Thoracic aorta (tissue), 2 donors: ENCODE measurements at regions not wholly inside any gene's neighbourhood (a gene's known extent, or its start where the extent isn't known, plus 50 kb on each side); places are given as distances from the start of the nearest gene placed in this dataset.

Experiments
- ATAC-seq: fragments of 150-250 bp; one replicate; pipeline ENCODE4 v1.8.0; 2017; ENCODE audit warnings: low read depth; ENCODE audit not compliant: insufficient number of reproducible peaks, low FRiP score
- DNase-seq: peaks from one replicate; pipeline ENCODE4 v3.0.0-alpha.2; 2020; ENCODE audit warnings: low spot score
- H3K27ac ChIP-seq, 2 donors: fragments of 200-600 bp; sonication (generic); 1 replicate in 1 of 2; 2 replicates in 1 of 2; pipeline ENCODE4 v1.5.1; 2016; ENCODE audit warnings: mild to moderate bottlenecking in 2 of 2, moderate library complexity in 2 of 2
- H3K27me3 ChIP-seq: fragments of 200-600 bp; sonication (generic); replicated peaks from 2 replicates; pipeline ENCODE4 v1.6.0; 2016; ENCODE audit warnings: mild to moderate bottlenecking; ENCODE audit not compliant: insufficient read depth
- H3K36me3 ChIP-seq: fragments of 200-600 bp; sonication (generic); one replicate; pipeline ENCODE4 v1.5.1; 2016
- H3K4me1 ChIP-seq, 2 donors: fragments of 200-600 bp; sonication (generic); 1 replicate in 1 of 2; 2 replicates in 1 of 2; pipeline versions ENCODE4 v1.5.1 to v1.6.0; 2016; ENCODE audit warnings: low read depth in 2 of 2, mild to moderate bottlenecking in 1 of 2; ENCODE audit not compliant: control insufficient read depth in 1 of 2
- H3K4me3 ChIP-seq: fragments of 200-600 bp; sonication (generic); 2 replicates; pipeline ENCODE4 v1.5.1; 2016; ENCODE audit warnings: mild to moderate bottlenecking
- H3K9me3 ChIP-seq: fragments of 200-600 bp; sonication (generic); 2 replicates; pipeline ENCODE4 v1.5.1; 2016
- CTCF ChIP-seq: fragments of 200-600 bp; sonication (generic); IDR thresholded peaks from one replicate; pipeline ENCODE4 v1.5.1; 2019; ENCODE audit warnings: antibody characterized with exemption

DNA sequence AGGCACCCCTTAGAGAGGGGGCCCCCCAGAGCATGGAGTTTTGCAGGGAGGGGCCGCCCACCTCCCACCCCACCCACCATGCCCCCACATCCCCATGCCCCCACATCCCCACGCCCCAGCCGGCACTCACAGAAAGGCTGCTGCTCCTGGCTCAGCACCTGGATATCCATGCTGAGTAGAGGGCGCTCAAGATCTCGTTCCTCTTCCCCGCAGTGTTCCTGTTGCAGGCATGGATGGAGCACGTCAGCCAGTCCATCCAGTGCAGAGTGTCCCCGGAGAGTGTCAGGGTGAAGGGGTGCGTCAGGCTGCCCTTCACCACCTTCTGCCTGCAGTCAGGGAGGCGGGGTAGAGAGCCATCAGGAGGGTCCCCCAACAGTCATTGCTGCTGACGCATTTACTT is 156.2 kb downstream of the CRYBB2 start:
- Histone ChIP-seq H3K27ac (no peak overlapping the region), H3K4me1 (no peaks in the 10 kb centered on the region), H3K27me3 (no peaks in the 10 kb centered on the region), H3K4me3 (no peak overlapping the region), H3K9me3 (no peaks in the 10 kb centered on the region), H3K36me3 (peaks cover 12% of the 10 kb centered on the region)
- no peak for TF ChIP-seq CTCF
- ATAC-seq (no peak), DNase-seq (no peak)

GRCh38 chr22:25377699-25378098 is 158.3 kb downstream of the CRYBB2 start:
- no peaks in the 10 kb centered on the region for H3K4me1 ChIP-seq
- H3K36me3 ChIP-seq: peaks cover 12% of the 10 kb centered on the region
- ATAC-seq (no peak), DNase-seq (no peak)
- H3K4me3 ChIP-seq: no peak overlapping the region
- TF ChIP-seq CTCF: no peak
- no peak overlapping the region for H3K27ac ChIP-seq
- no peaks in the 10 kb centered on the region for H3K27me3 ChIP-seq
- H3K9me3 ChIP-seq: no peaks in the 10 kb centered on the region

- H3K9me3 ChIP-seq: no peaks in the 10 kb centered on the region
- ATAC-seq (no peak), DNase-seq (no peak)
- H3K27me3 ChIP-seq: no peaks in the 10 kb centered on the region
- H3K4me3 ChIP-seq: no peak overlapping the region
- no peaks in the 10 kb centered on the region for H3K4me1 ChIP-seq
- H3K27ac ChIP-seq: no peak overlapping the region
- no peak for TF ChIP-seq CTCF
- peaks cover 12% of the 10 kb centered on the region for H3K36me3 ChIP-seq
Measured at GRCh38 chr22:25380122-25380747, 160.8 kb downstream of the CRYBB2 start.

DNA sequence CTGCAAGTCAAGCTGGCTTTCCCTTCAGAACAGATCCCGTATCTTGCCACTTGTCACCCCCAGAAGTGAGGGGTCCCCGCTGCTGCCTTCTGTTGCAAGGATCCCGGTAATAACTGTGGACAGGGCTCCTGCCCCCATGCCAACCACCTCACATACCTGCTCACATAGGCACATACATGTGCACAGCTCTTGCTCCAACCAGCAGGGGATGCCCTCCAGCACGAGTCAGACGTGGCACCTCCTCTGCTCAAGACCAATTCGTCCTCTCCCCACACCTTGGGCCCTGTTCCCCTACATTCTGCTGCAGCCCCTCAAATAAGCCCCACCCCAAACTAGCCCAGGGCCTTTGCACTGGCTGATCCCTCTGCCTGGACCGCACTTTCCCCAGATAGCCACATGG is 163.3 kb downstream of the CRYBB2 start:
- ATAC-seq: no peak
- no peak for TF ChIP-seq CTCF

GRCh38 chr22:25383278-25383820 is 163.9 kb downstream of the CRYBB2 start:
- no peaks in the 10 kb centered on the region for H3K4me1 ChIP-seq
- no peak for TF ChIP-seq CTCF
- ATAC-seq (no peak), DNase-seq (no peak)
- no peaks in the 10 kb centered on the region for H3K27me3 ChIP-seq
- H3K9me3 ChIP-seq: no peaks in the 10 kb centered on the region
- peaks cover 8% of the 10 kb centered on the region for H3K36me3 ChIP-seq
- H3K4me3 ChIP-seq: no peak overlapping the region
- H3K27ac ChIP-seq: no peak overlapping the region

More for the DNA sequence above, 163.3 kb downstream of the CRYBB2 start:
- H3K4me1 ChIP-seq: no peaks in the 10 kb centered on the region
- no peaks in the 10 kb centered on the region for H3K9me3 ChIP-seq
- no peak for DNase-seq
- no peak overlapping the region for H3K4me3 ChIP-seq
- H3K36me3 ChIP-seq: peaks cover 9% of the 10 kb centered on the region
- no peaks in the 10 kb centered on the region for H3K27me3 ChIP-seq
- H3K27ac ChIP-seq: no peak overlapping the region
